Fibroblast of skin of abdomen (primary cell): ENCODE measurements at regions not wholly inside any gene's neighbourhood (a gene's known extent, or its start where the extent isn't known, plus 50 kb on each side); places are given as distances from the start of the nearest gene placed in this dataset.
"Not testable (repeated sequence)": the region's sequence is repeated elsewhere in the genome, so short reads cannot be mapped to it uniquely, and the experiment has no call there.

Source experiments
- DNase-seq: peaks from one replicate; pipeline ENCODE4 v3.0.0-alpha.2; 2013

- no peak for DNase-seq
These were observed 299.9 kb upstream of the PROX1 start for GRCh38 chr1:213687832-213688231.

GRCh38 chr1:213688655-213689054 is 299.1 kb upstream of the PROX1 start:
- DNase-seq, result no peak

GRCh38 chr1:213689260-213689659 is 298.5 kb upstream of the PROX1 start:
- no peak for DNase-seq

- DNase-seq, result no peak
These were observed 297.3 kb upstream of the PROX1 start for GRCh38 chr1:213690341-213690917.

GRCh38 chr1:213692321-213692720 is 295.5 kb upstream of the PROX1 start:
- no peak for DNase-seq

GRCh38 chr1:213693864-213694263 is 293.9 kb upstream of the PROX1 start:
- DNase-seq, result no peak

- DNase-seq, result no peak
These were observed 290.5 kb upstream of the PROX1 start for GRCh38 chr1:213697192-213697802.

- DNase-seq, result no peak
These were observed 289.6 kb upstream of the PROX1 start for GRCh38 chr1:213698092-213698702.

- no peak for DNase-seq
These were observed 285.1 kb upstream of the PROX1 start for GRCh38 chr1:213702703-213703102.

GRCh38 chr1:213704941-213705340 is 282.8 kb upstream of the PROX1 start:
- DNase-seq, result no peak

- DNase-seq, result not testable (repeated sequence)
These were observed 275.8 kb upstream of the PROX1 start for GRCh38 chr1:213711833-213712490.

- no peak for DNase-seq
These were observed 273.1 kb upstream of the PROX1 start for GRCh38 chr1:213714645-213715044.

- DNase-seq, result no peak
These were observed 272.6 kb upstream of the PROX1 start for GRCh38 chr1:213715182-213715581.

- DNase-seq, result no peak
These were observed 268.3 kb upstream of the PROX1 start for GRCh38 chr1:213719462-213719861.

GRCh38 chr1:213720032-213720431 is 267.7 kb upstream of the PROX1 start:
- DNase-seq, result no peak

- no peak for DNase-seq
These were observed 264.6 kb upstream of the PROX1 start for GRCh38 chr1:213723187-213723586.

- peak; percentile 48 for DNase-seq
These were observed 262.9 kb upstream of the PROX1 start for GRCh38 chr1:213724640-213725536.

- DNase-seq, result no peak
These were observed 259.8 kb upstream of the PROX1 start for GRCh38 chr1:213727853-213728592.

GRCh38 chr1:213728593-213729536 is 258.9 kb upstream of the PROX1 start:
- no peak for DNase-seq

- DNase-seq, result no peak
These were observed 254.1 kb upstream of the PROX1 start for GRCh38 chr1:213733705-213734104.
